ENCODE measurements at regions not wholly inside any gene's neighbourhood (a gene's known extent, or its start where the extent isn't known, plus 50 kb on each side); places are given as distances from the start of the nearest gene placed in this dataset.

GRCh38 chr2:120953066-120953756 is 217.5 kb downstream of the GLI2 start:
- TF ChIP-seq FOXM1 (IDR thresholded peaks at IDR 0.05; ENCODE audit: borderline replicate concordance, low read depth) (no peak), MAX (IDR thresholded peaks at IDR 0.05) (no peak), NFIC (IDR thresholded peaks at IDR 0.05) (no peak), ZBTB7A (IDR thresholded peaks at IDR 0.05; ENCODE audit: low read depth) (no peak), EP300 (IDR thresholded peaks at IDR 0.05; ENCODE audit: borderline replicate concordance) (no peak), RAD21 (IDR thresholded peaks at IDR 0.05; ENCODE audit: low read depth) (no peak), TEAD4 (IDR thresholded peaks at IDR 0.05) (no peak), REST (IDR thresholded peaks at IDR 0.05; ENCODE audit: low read depth) (no peak), EGR1 (IDR thresholded peaks at IDR 0.05) (no peak), CREB1 (IDR thresholded peaks at IDR 0.05; ENCODE audit: low read depth) (no peak), CEBPB (IDR thresholded peaks at IDR 0.05) (no peak), TAF1 (IDR thresholded peaks at IDR 0.05; ENCODE audit: low read depth) (no peak), YY1 (IDR thresholded peaks at IDR 0.05; ENCODE audit: low read depth) (no peak)

DNA sequence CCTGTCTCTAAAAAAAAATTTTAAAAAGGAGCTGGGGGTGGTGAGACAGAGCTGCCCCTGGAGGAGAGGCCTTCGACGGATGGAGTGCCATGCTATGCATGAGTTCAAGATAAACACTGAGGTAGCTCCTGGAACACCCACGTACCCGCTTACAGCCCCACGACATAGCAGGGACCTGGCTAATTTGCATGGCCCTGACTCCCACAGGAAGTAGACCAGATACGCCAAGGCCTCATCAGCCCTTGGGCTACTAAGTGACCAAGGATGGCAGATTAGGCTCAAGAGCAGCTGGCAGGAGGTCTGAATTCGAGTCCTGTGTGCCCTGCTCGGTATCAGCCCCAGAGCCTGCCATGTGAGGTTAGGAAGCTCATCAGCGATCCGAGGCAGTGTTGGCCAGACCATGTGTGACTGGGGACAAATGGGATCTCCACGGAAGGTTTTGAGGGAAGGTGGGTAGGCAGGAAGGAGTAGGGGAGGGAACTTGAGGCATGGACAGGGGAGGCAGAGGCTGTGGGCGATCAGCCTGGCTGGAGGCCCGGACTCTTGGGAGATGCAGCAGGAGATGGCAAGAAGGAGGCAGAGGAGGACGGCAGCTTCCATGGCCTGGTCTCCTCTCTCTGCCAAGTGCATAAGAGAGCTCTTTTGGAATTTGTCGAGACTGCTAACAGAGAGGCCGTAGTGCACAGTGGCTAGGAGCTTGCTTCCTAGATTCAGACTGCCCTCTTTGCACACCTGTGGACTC is 218.3 kb downstream of the GLI2 start:
- no peak for TF ChIP-seq FOXM1 (IDR thresholded peaks at IDR 0.05; ENCODE audit: borderline replicate concordance, low read depth)
- no peak for TF ChIP-seq EP300 (IDR thresholded peaks at IDR 0.05; ENCODE audit: borderline replicate concordance)
- no peak for TF ChIP-seq NFIC (IDR thresholded peaks at IDR 0.05)
- no peak for TF ChIP-seq REST (IDR thresholded peaks at IDR 0.05; ENCODE audit: low read depth)
- no peak for TF ChIP-seq MAX (IDR thresholded peaks at IDR 0.05)
- TF ChIP-seq ZBTB7A (IDR thresholded peaks at IDR 0.05; ENCODE audit: low read depth), result no peak
- no peak for TF ChIP-seq TAF1 (IDR thresholded peaks at IDR 0.05; ENCODE audit: low read depth)
- no peak for TF ChIP-seq CREB1 (IDR thresholded peaks at IDR 0.05; ENCODE audit: low read depth)
- TF ChIP-seq TEAD4 (IDR thresholded peaks at IDR 0.05), result no peak
- TF ChIP-seq EGR1 (IDR thresholded peaks at IDR 0.05), result no peak
- no peak for TF ChIP-seq USF1 (IDR thresholded peaks at IDR 0.05)
- TF ChIP-seq CEBPB (IDR thresholded peaks at IDR 0.05), result no peak

GRCh38 chr2:120954939-120955338 is 219.3 kb downstream of the GLI2 start:
- TF ChIP-seq TCF12 (IDR thresholded peaks at IDR 0.05; ENCODE audit: low read depth) (no peak), CEBPB (IDR thresholded peaks at IDR 0.05) (no peak), MAX (IDR thresholded peaks at IDR 0.05) (no peak), RAD21 (IDR thresholded peaks at IDR 0.05; ENCODE audit: low read depth) (no peak), REST (IDR thresholded peaks at IDR 0.05; ENCODE audit: low read depth) (no peak)

DNA sequence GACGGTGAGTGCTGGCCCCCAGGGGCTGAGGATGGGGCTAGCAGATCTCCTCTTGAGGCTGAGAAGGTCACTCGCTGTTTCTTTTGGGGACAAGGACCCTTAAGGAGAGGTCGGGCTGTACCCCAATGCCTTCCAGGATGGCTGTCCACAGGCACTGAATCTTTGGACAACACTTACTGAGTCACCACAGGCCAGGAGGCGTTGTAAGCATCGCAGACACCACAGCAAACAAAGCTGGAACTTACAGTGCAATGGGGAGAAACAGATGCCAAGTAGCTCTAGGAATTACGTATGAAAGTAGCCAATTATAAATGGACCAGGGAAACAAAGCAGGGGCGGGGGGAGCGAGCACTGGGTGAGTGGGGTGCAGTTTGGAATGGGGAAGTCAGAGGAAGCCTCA is 219.8 kb downstream of the GLI2 start:
- no peak for TF ChIP-seq REST (IDR thresholded peaks at IDR 0.05; ENCODE audit: low read depth)
- TF ChIP-seq MAX (IDR thresholded peaks at IDR 0.05), result no peak
- no peak for TF ChIP-seq FOXM1 (IDR thresholded peaks at IDR 0.05; ENCODE audit: borderline replicate concordance, low read depth)
- no peak for TF ChIP-seq CEBPB (IDR thresholded peaks at IDR 0.05)
- TF ChIP-seq YY1 (IDR thresholded peaks at IDR 0.05; ENCODE audit: low read depth), result no peak
- TF ChIP-seq CREB1 (IDR thresholded peaks at IDR 0.05; ENCODE audit: low read depth), result no peak
- no peak for TF ChIP-seq EP300 (IDR thresholded peaks at IDR 0.05; ENCODE audit: borderline replicate concordance)
- TF ChIP-seq NFIC (IDR thresholded peaks at IDR 0.05), result no peak
- TF ChIP-seq TEAD4 (IDR thresholded peaks at IDR 0.05), result no peak
